ENCODE measurements at regions not wholly inside any gene's neighbourhood (a gene's known extent, or its start where the extent isn't known, plus 50 kb on each side); places are given as distances from the start of the nearest gene placed in this dataset.

DNA sequence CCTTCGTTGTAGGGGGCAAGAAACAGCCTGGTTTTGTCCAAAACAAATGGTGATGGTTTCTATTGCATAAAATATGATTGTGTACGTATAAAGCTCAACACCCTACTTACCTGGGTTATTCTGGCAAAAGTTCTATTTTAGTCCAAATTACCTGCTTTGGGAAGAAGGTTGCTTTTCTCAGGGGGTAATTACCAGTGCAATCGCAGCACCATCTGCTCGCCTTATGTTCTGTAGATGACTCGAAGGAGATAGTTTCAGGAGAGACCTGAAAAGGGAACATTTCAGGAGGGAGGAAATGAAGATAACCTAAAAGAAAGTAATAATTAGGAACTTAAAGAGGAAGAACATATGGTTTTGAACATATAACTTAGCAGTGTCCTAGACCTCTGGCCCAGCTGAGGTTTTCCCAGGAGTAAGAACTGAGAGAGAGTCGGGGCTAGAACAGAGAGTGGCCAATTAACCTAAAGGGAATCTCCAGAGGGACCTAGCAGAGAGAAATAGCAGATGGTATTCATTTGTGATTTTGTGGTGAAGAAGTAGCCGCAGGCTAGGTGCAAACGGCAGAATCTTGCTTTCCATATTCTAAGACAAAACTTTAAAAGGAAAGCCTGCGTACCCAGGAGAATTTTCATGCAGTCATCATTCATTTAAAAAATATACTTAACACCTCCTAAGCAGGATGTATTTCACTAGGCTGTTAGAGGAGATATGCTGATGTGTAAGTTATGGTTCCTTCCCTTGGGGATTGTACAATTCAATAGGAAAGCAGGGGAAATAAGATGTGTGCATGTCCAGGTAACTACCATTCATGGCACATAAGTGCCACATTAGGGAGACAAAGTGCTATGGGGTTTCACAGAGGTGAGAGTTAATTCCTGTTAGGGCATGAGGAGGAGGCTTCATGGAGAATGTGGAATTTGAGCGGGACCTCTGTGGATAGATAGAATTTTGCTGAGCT is 113.0 kb upstream of the SLC10A2 start:
- DNase-seq: no peak

GRCh38 chr13:103174966-103175365 is 108.7 kb upstream of the SLC10A2 start:
- no peak for DNase-seq

GRCh38 chr13:103168901-103169508 is 102.8 kb upstream of the SLC10A2 start:
- no peak for DNase-seq

GRCh38 chr13:103164251-103164650 is 98.0 kb upstream of the SLC10A2 start:
- no peak for DNase-seq

- DNase-seq: no peak
Observed at GRCh38 chr13:103161476-103161875, 95.3 kb upstream of the SLC10A2 start.

DNA sequence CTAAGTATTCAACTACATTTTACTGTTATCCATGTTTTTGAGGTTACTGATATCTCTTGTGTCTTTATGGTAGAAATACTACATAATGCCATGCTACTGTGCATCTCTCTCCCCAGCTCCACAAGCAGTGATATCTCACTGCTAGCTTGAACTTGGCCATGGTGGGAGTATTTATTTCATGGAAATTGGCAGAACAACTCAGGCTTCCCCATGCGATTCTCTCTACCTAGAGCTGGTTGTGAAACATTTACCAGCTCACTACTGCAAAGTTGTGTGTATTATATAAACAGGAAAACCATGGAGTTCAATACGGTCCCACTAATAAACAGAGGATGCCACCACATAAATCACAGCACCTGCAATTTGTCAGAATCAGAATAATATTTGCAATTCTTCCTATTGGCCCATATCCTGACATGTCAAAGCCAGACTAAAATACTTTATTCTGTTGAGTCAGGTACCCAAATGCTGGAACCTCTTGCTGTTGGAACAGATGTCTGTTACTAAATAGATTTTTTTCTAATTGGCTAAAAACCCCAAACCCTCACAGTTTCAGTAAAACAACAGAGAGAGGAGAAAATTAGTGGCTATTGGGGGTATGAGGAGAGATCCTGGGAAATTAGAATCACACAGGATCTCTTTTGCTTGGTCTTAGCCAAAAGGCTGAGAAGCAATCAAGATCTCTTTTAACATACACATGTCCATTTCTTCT is 91.4 kb upstream of the SLC10A2 start:
- no peak for DNase-seq

GRCh38 chr13:103157016-103157415 is 90.8 kb upstream of the SLC10A2 start:
- no peak for DNase-seq

- no peak for DNase-seq
Observed at GRCh38 chr13:103156346-103156998, 90.3 kb upstream of the SLC10A2 start.

- DNase-seq: no peak
Observed at GRCh38 chr13:103153466-103153865, 87.2 kb upstream of the SLC10A2 start.

DNA sequence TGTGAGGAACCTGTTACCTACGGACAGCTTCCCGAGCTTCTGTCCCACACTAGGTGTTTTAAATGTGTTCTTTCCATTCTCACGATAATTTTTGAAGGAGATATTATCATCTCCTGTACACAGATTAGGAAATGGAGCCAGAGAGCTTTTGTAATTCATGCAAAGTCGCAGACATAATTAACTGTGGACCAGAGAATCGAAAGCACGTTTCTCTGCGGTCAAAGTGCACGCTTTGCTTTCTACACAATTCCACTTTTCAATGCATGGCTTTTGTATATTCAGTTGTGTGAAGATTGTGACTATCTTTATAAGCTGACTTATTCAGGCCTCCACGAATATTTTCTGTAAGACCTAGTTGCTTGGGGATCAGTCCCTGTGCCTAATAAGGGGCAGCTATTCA is 81.7 kb upstream of the SLC10A2 start:
- DNase-seq: no peak

DNA sequence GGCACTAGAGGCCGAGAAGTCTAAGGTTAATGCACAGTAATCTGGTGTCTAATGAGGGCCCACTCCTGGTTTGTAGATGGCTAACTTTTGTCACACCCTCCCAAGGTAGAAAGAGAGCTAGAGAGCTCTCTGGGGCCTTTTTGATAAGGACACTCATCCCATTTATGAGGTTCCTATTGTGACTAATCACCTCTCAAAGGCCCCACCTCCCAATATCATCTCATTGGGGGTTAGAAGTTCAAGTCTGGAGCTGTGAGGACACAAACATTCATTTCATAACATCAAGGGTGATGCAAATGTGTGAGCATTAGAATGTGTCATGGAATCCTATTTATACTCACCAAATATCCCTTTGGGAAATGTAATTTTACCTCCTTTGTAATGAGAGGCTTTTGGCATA is 79.2 kb upstream of the SLC10A2 start:
- no peak for DNase-seq

DNA sequence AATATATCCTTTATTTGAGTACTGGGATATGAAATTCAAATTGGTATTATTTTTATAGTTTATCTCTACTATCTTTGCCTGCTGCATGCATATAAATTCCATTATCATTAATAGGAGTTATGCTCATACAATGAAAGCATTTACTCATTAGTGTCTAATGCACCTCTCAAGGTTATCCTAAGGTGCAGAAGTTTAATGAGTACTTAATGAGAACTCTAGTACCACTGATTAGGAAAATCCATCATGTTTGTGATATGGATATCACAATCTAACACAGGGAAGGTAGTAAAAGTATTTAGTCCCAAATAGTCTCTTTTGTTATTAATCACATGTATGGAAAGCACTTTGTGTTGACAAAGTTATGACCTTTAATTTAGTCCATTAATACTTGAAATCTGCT is 77.2 kb upstream of the SLC10A2 start:
- DNase-seq: no peak

DNA sequence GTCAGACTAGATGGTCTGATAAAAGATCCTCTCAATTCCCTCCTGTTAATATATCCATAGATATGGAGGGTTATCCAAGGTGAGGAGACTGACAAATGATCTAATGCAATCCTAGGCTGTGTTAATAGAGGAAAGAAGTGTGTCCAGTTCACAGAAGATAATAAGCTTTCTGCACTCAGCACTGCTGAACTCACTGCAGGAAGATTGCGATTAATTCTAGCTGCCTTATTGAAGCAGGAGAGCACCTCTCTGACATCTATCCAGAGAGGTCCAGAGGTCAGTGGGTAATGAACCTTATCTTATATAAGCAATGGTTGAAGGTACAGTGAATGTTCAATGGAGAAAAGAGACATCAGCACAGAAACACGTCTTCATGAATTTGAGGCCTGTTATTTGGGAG is 75.9 kb upstream of the SLC10A2 start:
- no peak for DNase-seq

DNA sequence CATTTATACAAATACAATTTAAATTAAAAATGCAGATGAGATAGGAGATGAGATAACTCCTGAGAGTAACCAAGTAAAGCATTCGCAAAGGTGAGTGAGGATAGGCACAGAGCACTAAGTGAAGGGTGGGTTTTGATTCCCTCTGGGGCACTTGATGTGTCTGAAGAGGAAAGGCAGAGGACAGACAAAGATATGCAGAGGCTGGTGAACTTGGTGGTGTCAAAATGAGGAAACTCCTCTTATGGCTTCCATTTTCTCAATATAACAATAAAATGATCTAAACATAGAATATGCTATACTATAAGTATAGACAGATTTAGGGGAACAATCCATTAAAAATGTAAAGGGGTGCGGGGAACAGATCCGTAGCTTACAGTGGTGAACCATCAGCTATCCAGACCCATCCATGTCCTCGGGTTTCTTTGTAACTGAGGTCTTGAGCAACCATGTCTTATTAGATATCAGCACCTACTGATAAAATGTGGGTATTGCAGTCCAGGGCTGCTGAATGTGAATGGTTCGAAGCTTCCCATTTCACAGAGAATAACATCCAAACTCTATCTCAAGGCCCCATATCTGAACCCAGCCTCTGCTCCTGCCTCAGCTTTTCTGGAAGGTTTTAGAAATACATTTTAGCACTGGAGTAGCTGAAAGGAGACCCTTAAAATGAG is 73.9 kb upstream of the SLC10A2 start:
- no peak for DNase-seq

DNA sequence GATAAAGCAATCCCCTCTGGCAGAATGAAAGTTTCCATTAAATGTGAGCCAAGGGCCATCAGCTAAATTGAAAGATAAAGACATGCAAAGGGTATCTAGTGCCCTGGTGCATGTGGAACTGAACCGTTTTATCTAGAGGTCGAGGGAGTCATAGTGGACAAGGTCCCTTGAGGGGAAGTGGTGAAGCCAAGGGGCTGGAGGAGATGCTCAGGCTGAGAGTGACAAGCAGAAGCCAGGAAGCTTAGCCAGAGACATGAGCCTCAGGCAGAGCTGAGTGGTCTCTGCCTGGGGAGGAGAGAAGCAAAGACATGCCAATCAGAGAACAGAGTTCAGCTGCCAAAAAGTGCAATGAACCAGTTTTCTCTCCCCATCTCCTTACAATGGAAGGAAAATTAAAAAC is 68.1 kb upstream of the SLC10A2 start:
- DNase-seq: no peak

GRCh38 chr13:103133556-103133955 is 67.3 kb upstream of the SLC10A2 start:
- no peak for DNase-seq

DNA sequence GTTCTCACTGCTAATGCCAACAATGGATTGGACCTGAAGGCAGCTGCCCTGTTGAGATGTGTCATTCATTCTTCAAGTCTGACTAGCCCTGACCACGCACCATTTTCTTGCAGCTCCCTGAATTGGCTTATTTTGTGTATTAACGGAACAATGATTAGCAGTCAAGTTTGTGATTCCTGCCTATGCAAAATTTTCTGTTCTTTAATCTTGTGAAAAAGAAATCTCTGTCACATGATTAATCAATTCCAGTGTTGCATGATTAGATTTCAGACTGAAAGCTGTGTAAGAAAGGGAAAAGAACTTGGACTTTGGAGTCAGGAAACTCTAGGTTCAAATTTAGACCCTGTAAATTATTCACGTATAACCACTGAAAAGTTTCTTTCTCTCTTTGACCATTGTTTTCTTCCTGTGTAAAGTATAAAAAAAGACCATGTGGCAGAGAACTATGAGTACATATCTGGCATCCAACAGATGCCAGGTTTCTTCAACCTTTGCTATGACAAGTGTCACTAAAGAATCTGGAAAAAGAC is 64.5 kb upstream of the SLC10A2 start:
- DNase-seq: no peak

GRCh38 chr13:103130146-103130545 is 63.9 kb upstream of the SLC10A2 start:
- no peak for DNase-seq
